ENCODE measurements at regions not wholly inside any gene's neighbourhood (a gene's known extent, or its start where the extent isn't known, plus 50 kb on each side); places are given as distances from the start of the nearest gene placed in this dataset.
"Not testable (repeated sequence)": the region's sequence is repeated elsewhere in the genome, so short reads cannot be mapped to it uniquely, and the experiment has no call there.

GRCh38 chrX:87178009-87178408 lies 339.6 kb upstream of the KLHL4 start:
- TF ChIP-seq CTCF, POLR2AphosphoS5 (IDR thresholded peaks at IDR 0.05): not testable (repeated sequence)

Data from breast epithelium (tissue), 3 donors.